GM13976 (cell line): ENCODE measurements at regions not wholly inside any gene's neighbourhood (a gene's known extent, or its start where the extent isn't known, plus 50 kb on each side); places are given as distances from the start of the nearest gene placed in this dataset.

Source experiments
- DNase-seq: peaks from one replicate; pipeline ENCODE4 v3.0.0; 2012; ENCODE audit warnings: low spot score
- in situ Hi-C: fragments of 300-500 bp; cut with MboI; formaldehyde crosslinking; loops from one replicate; pipeline ENCODE4 v1.12.0; 2022; ENCODE audit warnings: low sequenced_read_pairs, mixed read lengths, inconsistent platforms; ENCODE audit not compliant: unreplicated experiment
- TF ChIP-seq, protein P1 (sequence below): IDR thresholded peaks from 2 replicates; pipeline ENCODE4 v1.5.1; 2012; ENCODE audit warnings: borderline replicate concordance, mild to moderate bottlenecking; ENCODE audit not compliant: insufficient read depth; ENCODE audit errors: extremely low read depth, missing control alignments, control extremely low read depth

DNA sequence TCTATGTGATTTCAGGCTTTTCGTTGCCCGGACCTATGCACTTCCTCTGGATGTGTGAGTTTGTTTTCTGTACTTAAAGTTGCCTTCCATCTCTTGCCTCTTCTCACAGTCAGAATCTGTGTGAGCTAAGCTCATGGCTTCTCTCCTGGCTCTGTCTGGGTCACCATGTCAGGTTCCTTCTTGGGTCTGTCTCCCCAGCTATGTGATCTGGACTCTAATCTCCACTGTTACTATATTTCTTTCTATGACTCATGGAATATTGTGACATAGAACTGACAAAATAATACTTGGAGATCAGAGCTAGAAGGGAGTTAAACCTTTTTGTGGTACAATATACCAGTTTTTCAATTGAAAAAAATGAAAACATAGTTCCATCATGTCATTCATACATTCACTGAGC, 172.7 kb upstream of the FGGY start:
- in situ Hi-C loops: no loop called here
- TF ChIP-seq, protein P1, sequence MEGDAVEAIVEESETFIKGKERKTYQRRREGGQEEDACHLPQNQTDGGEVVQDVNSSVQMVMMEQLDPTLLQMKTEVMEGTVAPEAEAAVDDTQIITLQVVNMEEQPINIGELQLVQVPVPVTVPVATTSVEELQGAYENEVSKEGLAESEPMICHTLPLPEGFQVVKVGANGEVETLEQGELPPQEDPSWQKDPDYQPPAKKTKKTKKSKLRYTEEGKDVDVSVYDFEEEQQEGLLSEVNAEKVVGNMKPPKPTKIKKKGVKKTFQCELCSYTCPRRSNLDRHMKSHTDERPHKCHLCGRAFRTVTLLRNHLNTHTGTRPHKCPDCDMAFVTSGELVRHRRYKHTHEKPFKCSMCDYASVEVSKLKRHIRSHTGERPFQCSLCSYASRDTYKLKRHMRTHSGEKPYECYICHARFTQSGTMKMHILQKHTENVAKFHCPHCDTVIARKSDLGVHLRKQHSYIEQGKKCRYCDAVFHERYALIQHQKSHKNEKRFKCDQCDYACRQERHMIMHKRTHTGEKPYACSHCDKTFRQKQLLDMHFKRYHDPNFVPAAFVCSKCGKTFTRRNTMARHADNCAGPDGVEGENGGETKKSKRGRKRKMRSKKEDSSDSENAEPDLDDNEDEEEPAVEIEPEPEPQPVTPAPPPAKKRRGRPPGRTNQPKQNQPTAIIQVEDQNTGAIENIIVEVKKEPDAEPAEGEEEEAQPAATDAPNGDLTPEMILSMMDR: no peak
- no peak for DNase-seq

DNA sequence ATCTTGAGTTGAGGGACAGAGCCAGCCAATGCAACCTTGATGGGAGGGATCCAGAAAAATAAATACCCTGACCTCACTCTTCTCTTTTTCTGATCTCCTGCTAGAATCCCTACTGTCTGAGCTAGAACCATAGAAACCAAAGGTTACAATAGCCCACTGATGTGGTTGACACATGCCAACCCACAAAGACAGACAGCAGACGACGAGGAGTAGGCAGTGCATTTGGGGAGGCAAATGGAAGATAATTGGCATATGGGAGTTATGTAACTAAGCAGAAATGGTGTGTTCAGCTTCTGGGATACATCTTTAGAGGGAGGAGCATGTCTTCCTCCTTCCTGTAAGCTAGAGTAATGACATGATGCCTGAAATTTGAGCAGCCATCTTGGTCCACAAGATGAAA, 171.7 kb upstream of the FGGY start:
- in situ Hi-C loops: no loop called here
- no peak for DNase-seq
- TF ChIP-seq, protein P1: no peak

DNA sequence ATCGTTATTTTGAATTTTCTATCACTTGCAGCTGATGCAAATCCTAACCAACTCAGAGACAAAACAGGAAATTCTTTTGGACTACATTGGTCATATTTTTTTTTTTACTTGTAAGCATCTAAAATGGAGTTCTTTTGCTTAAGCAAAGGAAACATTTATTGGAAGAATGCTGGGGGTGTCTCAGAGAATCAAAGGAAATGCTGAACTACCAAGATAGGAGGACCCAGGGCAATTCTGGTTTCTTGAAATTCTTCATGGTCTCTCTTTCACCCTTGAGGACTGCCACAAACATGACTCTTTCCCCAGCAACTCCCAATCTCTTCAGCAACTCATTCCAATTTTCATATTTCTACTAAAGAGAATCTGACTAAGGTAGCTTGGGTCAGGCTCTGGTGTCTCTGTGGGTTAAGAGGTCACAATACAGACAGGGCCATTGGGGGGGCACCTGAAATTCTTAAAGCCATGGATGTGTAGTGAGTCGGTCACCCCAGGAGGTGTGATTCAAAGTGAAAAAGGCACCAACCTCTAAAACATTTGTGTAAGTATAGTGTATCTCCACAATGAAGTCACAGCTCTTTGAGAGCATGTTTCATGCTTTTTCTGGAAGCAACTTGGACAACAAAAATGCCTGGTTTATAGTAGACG, 171.1 kb upstream of the FGGY start:
- TF ChIP-seq, protein P1: no peak
- in situ Hi-C loops: no loop called here
- no peak for DNase-seq

DNA sequence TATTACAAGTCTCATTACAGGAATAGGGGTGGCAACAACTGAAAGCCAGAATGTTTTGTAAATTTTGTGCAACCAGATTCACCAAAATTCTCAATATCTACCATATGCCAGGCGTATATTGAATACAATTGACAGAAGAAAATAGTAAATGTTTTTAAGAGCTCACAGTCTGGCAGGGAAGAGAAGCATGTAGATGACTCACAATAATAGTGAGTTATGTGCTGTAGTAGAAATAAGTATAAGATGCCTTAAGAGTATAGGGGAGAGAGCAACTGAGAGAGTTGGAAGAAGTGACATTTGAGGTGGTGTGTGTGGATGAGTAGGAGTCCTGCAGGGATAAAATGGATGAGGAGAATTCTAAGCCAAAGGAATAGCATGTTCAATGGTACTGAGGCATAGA, 170.5 kb upstream of the FGGY start:
- in situ Hi-C loops: no loop called here
- no peak for DNase-seq
- TF ChIP-seq, protein P1: no peak

DNA sequence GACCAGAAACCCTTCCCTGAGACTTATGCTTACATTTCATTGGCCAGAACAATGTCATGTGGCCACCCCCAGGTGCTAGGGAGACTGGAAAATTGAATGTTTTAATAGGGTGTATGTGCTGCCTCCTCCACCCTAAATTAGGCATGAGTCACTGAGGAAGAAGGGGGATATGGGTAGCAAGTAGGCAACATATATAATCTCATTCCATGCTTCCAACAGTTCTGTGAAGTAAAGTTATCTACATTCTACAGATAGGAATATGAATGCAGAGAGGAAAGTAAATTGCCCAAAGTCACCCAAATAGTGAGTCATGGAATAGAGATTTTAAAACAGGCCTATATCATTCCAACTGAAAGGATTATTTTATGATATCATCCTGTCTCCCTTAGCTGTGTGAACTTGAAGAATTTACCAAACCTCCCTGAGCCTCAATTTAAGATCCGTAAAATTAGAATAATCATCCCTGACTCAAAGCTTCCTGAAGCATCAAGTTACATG, 168.6 kb upstream of the FGGY start:
- no peak for DNase-seq
- TF ChIP-seq, protein P1: no peak
- in situ Hi-C loops: no loop called here

DNA sequence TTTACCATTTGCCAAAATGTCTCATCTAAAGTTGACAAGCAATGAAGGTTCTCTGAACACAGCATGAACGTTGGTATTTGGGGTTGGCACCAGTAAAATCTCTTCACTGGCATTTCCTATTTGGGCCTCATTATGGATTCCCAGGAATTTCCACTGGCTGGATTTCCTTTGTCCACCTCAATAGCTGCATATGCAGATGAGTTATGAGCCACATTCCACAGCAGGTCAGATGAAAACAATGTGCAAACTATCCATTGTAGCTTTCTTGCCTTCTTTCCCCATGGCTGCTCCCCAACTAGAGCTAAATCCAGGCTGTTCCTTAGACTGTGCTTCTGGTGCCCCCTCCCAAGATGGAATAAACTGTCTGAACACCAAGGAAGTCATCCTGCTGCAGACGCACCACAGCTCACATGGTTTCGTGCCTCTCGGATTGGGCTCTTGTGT, 168.1 kb upstream of the FGGY start:
- TF ChIP-seq, protein P1: no peak
- in situ Hi-C loops: no loop called here
- no peak for DNase-seq
